ENCODE measurements at regions not wholly inside any gene's neighbourhood (a gene's known extent, or its start where the extent isn't known, plus 50 kb on each side); places are given as distances from the start of the nearest gene placed in this dataset.

DNA sequence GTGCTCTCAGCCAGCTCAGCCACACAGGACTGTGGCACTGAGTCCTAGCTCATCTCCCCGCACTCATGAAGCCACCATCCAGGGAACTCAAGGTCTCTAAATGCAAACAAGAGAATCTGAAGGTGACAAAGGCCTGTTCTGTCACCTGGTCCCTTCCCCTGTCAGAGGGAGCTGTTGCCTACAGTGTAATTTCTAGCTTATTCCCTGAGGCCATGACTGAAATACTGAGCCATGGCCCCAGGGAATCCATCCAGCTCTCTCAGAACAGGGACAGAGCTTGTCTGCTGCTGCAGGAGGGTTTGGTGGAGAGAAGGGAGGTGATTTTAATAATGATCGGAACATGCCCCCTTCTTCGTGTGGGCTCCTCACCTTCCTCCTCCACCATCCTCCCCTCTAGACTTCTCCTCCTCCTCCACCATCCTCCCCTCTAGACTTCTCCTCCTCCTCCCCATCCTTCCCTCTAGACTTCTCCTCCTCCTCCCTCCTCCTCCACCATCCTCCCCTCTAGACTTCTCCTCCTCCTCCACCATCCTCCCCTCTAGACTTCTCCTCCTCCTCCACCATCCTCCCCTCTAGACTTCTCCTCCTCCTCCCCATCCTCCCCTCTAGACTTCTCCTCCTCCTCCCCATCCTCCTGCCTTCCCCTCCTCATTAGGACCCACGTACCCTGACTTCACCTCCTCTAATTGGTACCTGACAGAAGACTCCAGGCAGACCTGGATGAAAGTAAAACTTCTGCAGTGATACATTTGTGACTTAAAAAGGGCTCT, 338.0 kb upstream of the MKI67 start:
- TF ChIP-seq, protein P1, sequence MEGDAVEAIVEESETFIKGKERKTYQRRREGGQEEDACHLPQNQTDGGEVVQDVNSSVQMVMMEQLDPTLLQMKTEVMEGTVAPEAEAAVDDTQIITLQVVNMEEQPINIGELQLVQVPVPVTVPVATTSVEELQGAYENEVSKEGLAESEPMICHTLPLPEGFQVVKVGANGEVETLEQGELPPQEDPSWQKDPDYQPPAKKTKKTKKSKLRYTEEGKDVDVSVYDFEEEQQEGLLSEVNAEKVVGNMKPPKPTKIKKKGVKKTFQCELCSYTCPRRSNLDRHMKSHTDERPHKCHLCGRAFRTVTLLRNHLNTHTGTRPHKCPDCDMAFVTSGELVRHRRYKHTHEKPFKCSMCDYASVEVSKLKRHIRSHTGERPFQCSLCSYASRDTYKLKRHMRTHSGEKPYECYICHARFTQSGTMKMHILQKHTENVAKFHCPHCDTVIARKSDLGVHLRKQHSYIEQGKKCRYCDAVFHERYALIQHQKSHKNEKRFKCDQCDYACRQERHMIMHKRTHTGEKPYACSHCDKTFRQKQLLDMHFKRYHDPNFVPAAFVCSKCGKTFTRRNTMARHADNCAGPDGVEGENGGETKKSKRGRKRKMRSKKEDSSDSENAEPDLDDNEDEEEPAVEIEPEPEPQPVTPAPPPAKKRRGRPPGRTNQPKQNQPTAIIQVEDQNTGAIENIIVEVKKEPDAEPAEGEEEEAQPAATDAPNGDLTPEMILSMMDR (conservative IDR thresholded peaks at IDR 0.05; ENCODE audit: low read depth, low read length): no peak
- TF ChIP-seq EZH2 (IDR thresholded peaks at IDR 0.05; ENCODE audit: low read length, unreplicated experiment) (no peak), EZH2phosphoT487 (IDR thresholded peaks at IDR 0.05; ENCODE audit: borderline replicate concordance, low read length) (no peak)

Data from PC-3 (cell line).